ENCODE measurements at regions not wholly inside any gene's neighbourhood (a gene's known extent, or its start where the extent isn't known, plus 50 kb on each side); places are given as distances from the start of the nearest gene placed in this dataset.

DNA sequence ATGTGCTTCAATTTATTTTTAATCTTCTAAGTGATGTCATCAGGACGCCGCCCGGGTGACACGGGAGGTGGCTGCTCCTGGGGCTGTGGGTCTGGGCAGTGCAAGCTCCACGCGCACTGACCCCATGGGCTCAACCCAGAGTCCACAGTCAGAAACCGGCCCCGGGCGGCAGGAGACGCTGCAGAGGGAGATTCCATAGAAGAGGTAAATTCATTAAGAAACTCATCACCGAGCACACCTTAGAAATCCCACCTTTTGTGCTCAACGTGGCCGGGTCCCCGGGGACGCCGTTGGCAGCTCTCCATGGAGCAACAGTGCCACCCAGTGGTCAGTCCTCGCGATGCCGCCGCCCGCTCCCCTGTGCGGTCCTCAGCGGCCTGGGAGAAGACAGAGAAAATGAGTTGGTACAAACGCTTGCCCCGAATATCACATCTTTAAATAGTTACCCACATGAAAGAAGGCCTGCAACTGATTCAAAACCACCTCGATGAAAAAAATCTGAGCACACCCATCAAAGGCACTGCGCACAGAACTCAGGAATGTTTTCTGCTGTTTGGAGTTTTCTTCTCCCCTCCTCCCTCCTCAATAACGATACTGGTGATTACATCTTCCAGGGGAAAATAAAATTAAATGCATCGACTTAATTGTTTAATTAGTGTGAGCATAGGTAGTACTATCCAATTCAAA, 92.6 kb downstream of the CMPK2 start:
- peak overlapping the region in 1 of 2 experiments; percentile 49; a peak in 2 of 5 replicates for H3K4me3 Mint-ChIP-seq

More for the DNA sequence above, 92.6 kb downstream of the CMPK2 start:
- Mint-ChIP-seq H3K27ac (peak overlapping the region in 2 of 3 experiments; percentile 19 to 90; a peak in 2 of 7 replicates), H3K4me1 (peaks cover 16 to 22% of the 10 kb centered on the region in 2 experiments), H3K36me3 (ENCODE audit: insufficient read depth in 1 of 3, low read depth in 3 of 3) (peaks cover 2 to 9% (median 2%) of the 10 kb centered on the region in 3 experiments; a peak in 4 of 7 replicates), H3K9me3 (peaks cover 4 to 15% of the 10 kb centered on the region in 2 experiments), H3K27me3 (ENCODE audit: low read depth) (peaks cover 10% of the 10 kb centered on the region)
- no peak overlapping the region for H3K4ac ChIP-seq (ENCODE audit: low read depth, low read length)
- H3K18ac ChIP-seq (ENCODE audit: insufficient read length, low read depth, low read length), result no peak overlapping the region
- no peak overlapping the region for H3K9ac ChIP-seq (ENCODE audit: extremely low read depth, insufficient read length, low read length)
- H3K9me3 ChIP-seq (ENCODE audit: control insufficient read depth, low read depth, low read length), result no peaks in the 10 kb centered on the region
- peak; percentile 86 for DNase-seq
- H2AK5ac ChIP-seq (ENCODE audit: insufficient read length, low read length), result no peak overlapping the region
- H4K5ac ChIP-seq (ENCODE audit: insufficient read length, low read depth, low read length), result no peak overlapping the region
- H3K27me3 ChIP-seq (ENCODE audit: insufficient read depth, low read length), result no peaks in the 10 kb centered on the region
- WGBS (ENCODE audit: extremely low coverage, insufficient read length, low lambda C conversion rate), result no CpG with 5 or more reads among the region's 29 CpGs
- no peaks in the 10 kb centered on the region for H3K4me1 ChIP-seq (ENCODE audit: insufficient read depth, low read length)
- no peaks in the 10 kb centered on the region for H4K20me1 ChIP-seq (ENCODE audit: control insufficient read depth, insufficient read depth, insufficient read length)
- H2BK5ac ChIP-seq (ENCODE audit: insufficient read length, low read length), result no peak overlapping the region
- H3K23me2 ChIP-seq (ENCODE audit: insufficient read length, low read depth, low read length, poor library complexity, severe bottlenecking), result no peaks in the 10 kb centered on the region
- no peak overlapping the region for H3K14ac ChIP-seq (ENCODE audit: insufficient read depth, low read length)
- H3T11ph ChIP-seq (ENCODE audit: low read length), result no peak overlapping the region
- no peak overlapping the region for H3K56ac ChIP-seq (ENCODE audit: insufficient read length, low read depth, low read length)
- no peak overlapping the region for H2BK120ac ChIP-seq (ENCODE audit: low read depth, low read length, poor library complexity, severe bottlenecking)
- no peak overlapping the region for H4K8ac ChIP-seq (replicated peaks; ENCODE audit: insufficient read length, low read depth, low read length)
- H3K79me1 ChIP-seq (ENCODE audit: insufficient read depth, low read depth, low read length, poor library complexity, severe bottlenecking), result no peaks in the 10 kb centered on the region
- TF ChIP-seq CTCF (conservative IDR thresholded peaks at IDR 0.05), result peak; percentile 99
- H3K23ac ChIP-seq (ENCODE audit: insufficient read length, low read depth, low read length), result no peak overlapping the region
- H2BK12ac ChIP-seq (ENCODE audit: insufficient read length, low read depth, low read length), result no peak overlapping the region
- no peaks in the 10 kb centered on the region for H3K79me2 ChIP-seq (ENCODE audit: insufficient read depth, low read length)
- H3K4me2 ChIP-seq (ENCODE audit: insufficient read depth, insufficient read length, low read length), result no peak overlapping the region
- no peak overlapping the region for H2BK20ac ChIP-seq (ENCODE audit: low read depth, low read length, poor library complexity, severe bottlenecking)
- H3K27ac ChIP-seq (ENCODE audit: insufficient read length, low read depth, low read length), result no peak overlapping the region
- H4K91ac ChIP-seq (ENCODE audit: insufficient read length, low read depth, low read length), result no peak overlapping the region
- H2AFZ ChIP-seq (ENCODE audit: low read length), result no peak overlapping the region
- no peak overlapping the region for H2BK15ac ChIP-seq (ENCODE audit: low read depth, low read length)

Measured in H9 (cell line).